ENCODE measurements at regions not wholly inside any gene's neighbourhood (a gene's known extent, or its start where the extent isn't known, plus 50 kb on each side); places are given as distances from the start of the nearest gene placed in this dataset.
A peak's percentile ranks its signal among the peaks of the same experiment; 100 is the strongest.

DNA sequence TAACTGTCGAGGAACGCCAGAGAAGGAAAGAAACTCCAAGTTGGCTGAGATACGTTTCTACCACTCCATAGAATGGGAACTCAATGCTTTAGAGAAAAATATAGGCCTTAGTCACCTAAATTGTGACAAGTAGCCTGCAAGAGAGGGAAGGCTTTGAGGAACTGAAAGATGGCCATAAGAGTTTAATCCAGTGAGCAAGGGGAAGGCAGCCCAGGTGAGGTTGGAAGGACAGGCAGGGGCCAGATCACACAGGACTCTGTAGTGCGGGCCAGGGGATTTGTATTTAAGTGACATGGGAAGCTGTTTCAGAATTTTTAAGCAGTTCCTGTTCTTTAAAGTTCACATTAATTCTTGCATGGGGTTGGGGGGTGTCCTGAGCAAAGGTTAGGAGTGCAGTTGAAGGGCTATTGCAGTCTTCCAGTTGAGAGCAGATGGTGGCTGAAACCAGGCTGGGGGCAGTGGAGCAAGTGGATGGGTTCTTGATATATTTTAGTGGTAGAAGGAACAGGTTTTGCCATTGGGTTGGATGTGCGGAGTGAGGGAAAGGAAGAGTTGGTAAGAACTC lies 138.9 kb upstream of the PELI1 start:
- TF ChIP-seq, protein P1, sequence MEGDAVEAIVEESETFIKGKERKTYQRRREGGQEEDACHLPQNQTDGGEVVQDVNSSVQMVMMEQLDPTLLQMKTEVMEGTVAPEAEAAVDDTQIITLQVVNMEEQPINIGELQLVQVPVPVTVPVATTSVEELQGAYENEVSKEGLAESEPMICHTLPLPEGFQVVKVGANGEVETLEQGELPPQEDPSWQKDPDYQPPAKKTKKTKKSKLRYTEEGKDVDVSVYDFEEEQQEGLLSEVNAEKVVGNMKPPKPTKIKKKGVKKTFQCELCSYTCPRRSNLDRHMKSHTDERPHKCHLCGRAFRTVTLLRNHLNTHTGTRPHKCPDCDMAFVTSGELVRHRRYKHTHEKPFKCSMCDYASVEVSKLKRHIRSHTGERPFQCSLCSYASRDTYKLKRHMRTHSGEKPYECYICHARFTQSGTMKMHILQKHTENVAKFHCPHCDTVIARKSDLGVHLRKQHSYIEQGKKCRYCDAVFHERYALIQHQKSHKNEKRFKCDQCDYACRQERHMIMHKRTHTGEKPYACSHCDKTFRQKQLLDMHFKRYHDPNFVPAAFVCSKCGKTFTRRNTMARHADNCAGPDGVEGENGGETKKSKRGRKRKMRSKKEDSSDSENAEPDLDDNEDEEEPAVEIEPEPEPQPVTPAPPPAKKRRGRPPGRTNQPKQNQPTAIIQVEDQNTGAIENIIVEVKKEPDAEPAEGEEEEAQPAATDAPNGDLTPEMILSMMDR (conservative IDR thresholded peaks at IDR 0.05 in 1 of 2, IDR thresholded peaks at IDR 0.05 in 1 of 2; ENCODE audit: low read depth in 1 of 2, low read length in 2 of 2), result no peak
- no peak for TF ChIP-seq EZH2 (IDR thresholded peaks at IDR 0.05; ENCODE audit: low read length, missing control alignments)
- Histone ChIP-seq H3K9ac (ENCODE audit: insufficient read depth, low read length) (no peak overlapping the region), H3K27me3 (ENCODE audit: control insufficient read depth, insufficient read depth, low read length) (no peaks in the 10 kb centered on the region), H2AFZ (ENCODE audit: low read length) (no peak overlapping the region), H3K9me3 (ENCODE audit: control insufficient read depth, insufficient read depth, low read depth, low read length) (no peaks in the 10 kb centered on the region), H3K4me1 (ENCODE audit: control insufficient read depth, extremely low read depth, insufficient read depth, low read length) (peaks cover 8% of the 10 kb centered on the region), H3K27ac (ENCODE audit: insufficient read depth, low read length) (no peak overlapping the region), H4K20me1 (ENCODE audit: control insufficient read depth, extremely low read depth, insufficient read depth, low read length) (no peaks in the 10 kb centered on the region), H3K4me3 (replicated peaks in 1 of 4; ENCODE audit: control extremely low read depth in 1 of 4, insufficient read depth in 1 of 4, low read depth in 3 of 4, low read length in 4 of 4) (no peak overlapping the region), H3K4me2 (ENCODE audit: extremely low read depth, insufficient read depth, low read length) (no peak overlapping the region), H3K36me3 (ENCODE audit: control insufficient read depth, insufficient read depth, low read length) (no peaks in the 10 kb centered on the region), H3K79me2 (ENCODE audit: control insufficient read depth, insufficient read depth, low read length) (no peaks in the 10 kb centered on the region)
- no peak for DNase-seq (ENCODE audit: low read depth in 2 of 2)

DNA sequence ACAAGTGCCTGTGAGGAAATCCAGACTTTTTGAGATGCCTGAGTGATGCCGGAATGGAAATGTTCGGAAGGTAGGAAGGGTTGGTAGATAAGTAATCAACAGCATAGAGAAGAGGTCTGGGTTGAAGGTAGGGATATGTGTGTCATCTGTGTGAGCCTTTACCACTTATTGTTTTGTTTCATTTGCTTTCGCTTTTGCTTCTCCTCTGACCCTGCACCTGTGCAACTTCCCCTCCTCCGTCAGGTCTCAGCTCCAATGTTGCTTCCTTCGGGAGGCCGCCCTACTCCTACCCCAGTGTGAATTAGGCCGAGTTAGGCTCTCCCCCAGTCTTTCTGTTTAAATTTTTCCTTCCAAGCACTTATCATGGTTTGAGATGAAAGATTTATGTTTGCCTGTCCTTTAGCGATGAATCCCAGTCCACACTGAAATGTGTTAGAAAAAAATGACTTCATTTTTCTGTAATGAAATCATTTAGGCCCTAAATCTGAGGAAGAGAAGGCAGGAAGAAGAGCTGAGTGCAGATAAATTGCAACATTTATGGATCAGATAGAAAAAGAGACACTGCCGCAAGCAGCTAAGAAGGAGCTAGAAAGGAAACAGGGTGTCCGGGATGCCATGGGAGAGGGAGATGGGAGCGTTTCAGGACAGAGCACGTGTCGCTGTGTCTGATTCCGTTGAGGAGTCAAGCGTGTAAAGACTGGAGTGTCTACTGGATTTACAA lies 139.6 kb upstream of the PELI1 start:
- Histone ChIP-seq H3K36me3 (ENCODE audit: control insufficient read depth, insufficient read depth, low read length) (no peaks in the 10 kb centered on the region), H2AFZ (ENCODE audit: low read length) (peak overlapping the region; percentile 80), H3K27ac (ENCODE audit: insufficient read depth, low read length) (no peak overlapping the region), H3K9me3 (ENCODE audit: control insufficient read depth, insufficient read depth, low read depth, low read length) (no peaks in the 10 kb centered on the region), H3K4me2 (ENCODE audit: extremely low read depth, insufficient read depth, low read length) (peak overlapping the region; percentile 68), H3K79me2 (ENCODE audit: control insufficient read depth, insufficient read depth, low read length) (no peaks in the 10 kb centered on the region), H3K9ac (ENCODE audit: insufficient read depth, low read length) (no peak overlapping the region), H3K4me3 (replicated peaks in 1 of 4; ENCODE audit: control extremely low read depth in 1 of 4, insufficient read depth in 1 of 4, low read depth in 3 of 4, low read length in 4 of 4) (no peak overlapping the region), H3K27me3 (ENCODE audit: control insufficient read depth, insufficient read depth, low read length) (no peaks in the 10 kb centered on the region), H3K4me1 (ENCODE audit: control insufficient read depth, extremely low read depth, insufficient read depth, low read length) (peaks cover 14% of the 10 kb centered on the region), H4K20me1 (ENCODE audit: control insufficient read depth, extremely low read depth, insufficient read depth, low read length) (no peaks in the 10 kb centered on the region)
- no peak for DNase-seq (ENCODE audit: low read depth in 2 of 2)
- TF ChIP-seq EZH2 (IDR thresholded peaks at IDR 0.05; ENCODE audit: low read length, missing control alignments), result no peak
- TF ChIP-seq, protein P1 (conservative IDR thresholded peaks at IDR 0.05 in 1 of 2, IDR thresholded peaks at IDR 0.05 in 1 of 2; ENCODE audit: low read depth in 1 of 2, low read length in 2 of 2), result no peak

DNA sequence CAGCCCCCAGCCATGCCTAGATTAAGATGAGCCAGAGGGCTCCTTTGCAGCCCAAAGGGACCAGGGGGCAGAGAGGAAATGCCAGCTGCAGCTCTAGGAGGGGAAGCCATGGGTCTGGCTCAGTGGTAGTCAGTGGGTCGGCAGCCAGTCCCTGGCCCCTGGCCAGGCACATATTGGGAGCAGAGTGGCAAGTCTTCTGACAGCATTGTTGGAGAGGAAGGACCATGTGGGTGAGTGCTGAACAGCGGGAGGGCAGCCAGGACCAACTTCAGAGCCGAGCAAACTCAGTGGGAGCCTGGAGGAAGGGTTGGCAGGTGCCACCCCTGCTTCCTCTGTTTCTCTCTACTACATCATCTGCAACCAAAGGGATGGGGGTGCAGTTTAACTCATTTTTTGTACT lies 140.5 kb upstream of the PELI1 start:
- H3K4me2 ChIP-seq (ENCODE audit: extremely low read depth, insufficient read depth, low read length), result no peak overlapping the region
- TF ChIP-seq, protein P1 (conservative IDR thresholded peaks at IDR 0.05 in 1 of 2, IDR thresholded peaks at IDR 0.05 in 1 of 2; ENCODE audit: low read depth in 1 of 2, low read length in 2 of 2), result no peak
- TF ChIP-seq EZH2 (IDR thresholded peaks at IDR 0.05; ENCODE audit: low read length, missing control alignments), result no peak
- no peak overlapping the region for H2AFZ ChIP-seq (ENCODE audit: low read length)

More for the DNA sequence above, 140.5 kb upstream of the PELI1 start:
- no peaks in the 10 kb centered on the region for H4K20me1 ChIP-seq (ENCODE audit: control insufficient read depth, extremely low read depth, insufficient read depth, low read length)
- no peak overlapping the region for H3K9ac ChIP-seq (ENCODE audit: insufficient read depth, low read length)
- H3K79me2 ChIP-seq (ENCODE audit: control insufficient read depth, insufficient read depth, low read length), result no peaks in the 10 kb centered on the region
- H3K27me3 ChIP-seq (ENCODE audit: control insufficient read depth, insufficient read depth, low read length), result no peaks in the 10 kb centered on the region
- no peak overlapping the region for H3K27ac ChIP-seq (ENCODE audit: insufficient read depth, low read length)
- H3K4me1 ChIP-seq (ENCODE audit: control insufficient read depth, extremely low read depth, insufficient read depth, low read length), result peaks cover 16% of the 10 kb centered on the region
- no peak overlapping the region for H3K4me3 ChIP-seq (replicated peaks in 1 of 4; ENCODE audit: control extremely low read depth in 1 of 4, insufficient read depth in 1 of 4, low read depth in 3 of 4, low read length in 4 of 4)
- no peaks in the 10 kb centered on the region for H3K36me3 ChIP-seq (ENCODE audit: control insufficient read depth, insufficient read depth, low read length)
- H3K9me3 ChIP-seq (ENCODE audit: control insufficient read depth, insufficient read depth, low read depth, low read length), result no peaks in the 10 kb centered on the region
- no peak for DNase-seq (ENCODE audit: low read depth in 2 of 2)

Data from fibroblast of lung (primary cell).